ENCODE measurements at regions not wholly inside any gene's neighbourhood (a gene's known extent, or its start where the extent isn't known, plus 50 kb on each side); places are given as distances from the start of the nearest gene placed in this dataset.

- TF ChIP-seq CTCF (conservative IDR thresholded peaks at IDR 0.05; ENCODE audit: low read depth, low read length), result no peak
- no peak for TF ChIP-seq EZH2phosphoT487 (IDR thresholded peaks at IDR 0.05; ENCODE audit: borderline replicate concordance, low read length)
- no peak for TF ChIP-seq EZH2 (IDR thresholded peaks at IDR 0.05; ENCODE audit: low read length, unreplicated experiment)
Observed at GRCh38 chr10:6919077-6919476, 339.0 kb upstream of the PRKCQ start.
